HG03565 (cell line): ENCODE measurements at regions not wholly inside any gene's neighbourhood (a gene's known extent, or its start where the extent isn't known, plus 50 kb on each side); places are given as distances from the start of the nearest gene placed in this dataset.
"Not testable (repeated sequence)": the region's sequence is repeated elsewhere in the genome, so short reads cannot be mapped to it uniquely, and the experiment has no call there.

Experiments used
- ATAC-seq: cut with Tn5 transposase; IDR thresholded peaks from one replicate; pipeline ENCODE4 v1.9.1; 2021; ENCODE audit warnings: mild to moderate bottlenecking, moderate library complexity; ENCODE audit not compliant: unreplicated experiment

DNA sequence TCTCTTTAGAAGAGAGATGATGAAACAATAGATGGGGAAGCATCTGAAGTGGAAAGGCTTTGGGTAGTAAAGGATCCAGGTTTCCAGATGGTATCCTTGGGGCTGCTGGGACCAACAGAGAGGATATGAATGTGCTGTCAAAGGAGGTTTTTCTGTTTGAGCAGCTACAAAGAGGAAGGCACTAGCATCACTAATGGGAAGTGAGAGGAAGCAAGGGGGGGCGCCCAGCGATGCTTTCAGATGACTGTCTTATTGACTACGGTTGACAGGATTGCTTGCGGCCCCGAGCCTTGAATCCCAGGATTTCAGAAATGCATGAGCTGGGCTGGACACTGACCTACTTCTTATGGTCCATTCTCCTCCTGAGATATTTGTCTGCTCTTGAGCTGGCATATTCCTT lies 103.8 kb upstream of the GALNT15 start:
- no peak for ATAC-seq

DNA sequence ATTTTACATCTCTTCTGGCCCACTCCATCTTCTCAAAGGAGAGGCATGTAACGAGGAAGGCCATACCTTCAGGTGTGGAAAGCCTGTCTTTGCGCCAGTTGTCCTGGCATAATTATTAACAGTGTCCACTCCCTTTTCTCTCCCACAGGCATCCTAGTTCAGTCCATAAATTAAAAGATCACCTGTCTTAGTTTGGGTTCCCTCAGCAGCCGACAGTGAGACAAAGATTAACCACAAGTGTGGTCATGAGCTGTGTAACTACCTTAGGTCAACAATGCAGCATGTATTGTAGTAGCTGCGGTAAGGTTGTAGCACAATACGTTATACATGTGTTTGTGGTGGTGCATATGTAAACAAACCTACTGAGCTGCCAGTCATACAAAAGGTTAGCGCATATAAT lies 103.3 kb upstream of the GALNT15 start:
- ATAC-seq = no peak

- ATAC-seq = no peak
These were observed 101.9 kb upstream of the GALNT15 start for GRCh38 chr3:16072420-16073110.

DNA sequence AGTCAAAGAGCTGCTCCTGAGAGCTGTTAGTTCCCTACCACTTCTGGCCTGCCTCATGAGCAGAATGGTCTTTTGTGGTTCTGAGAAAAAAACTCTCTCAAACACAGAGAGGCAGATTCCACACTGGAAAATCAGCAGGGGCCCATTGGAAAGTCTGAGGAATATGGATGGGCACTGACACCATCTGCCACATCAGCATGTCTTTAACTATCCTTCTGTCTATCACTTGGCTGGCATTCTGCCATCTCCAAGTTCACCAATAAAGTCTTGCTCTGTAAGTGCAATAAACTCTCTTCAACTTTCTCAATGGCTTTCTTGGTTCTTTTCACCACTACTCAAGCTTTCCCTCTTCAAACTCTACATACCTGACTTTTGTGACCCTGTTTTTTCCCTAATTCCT lies 101.3 kb upstream of the GALNT15 start:
- ATAC-seq = no peak

GRCh38 chr3:16073990-16074671 lies 100.3 kb upstream of the GALNT15 start:
- not testable (repeated sequence) for ATAC-seq

GRCh38 chr3:16075647-16076046 lies 98.8 kb upstream of the GALNT15 start:
- ATAC-seq = no peak

- no peak for ATAC-seq
These were observed 97.9 kb upstream of the GALNT15 start for GRCh38 chr3:16076564-16076963.

GRCh38 chr3:16077146-16077545 lies 97.3 kb upstream of the GALNT15 start:
- ATAC-seq = not testable (repeated sequence)

- ATAC-seq = not testable (repeated sequence)
These were observed 96.8 kb upstream of the GALNT15 start for GRCh38 chr3:16077681-16078080.

DNA sequence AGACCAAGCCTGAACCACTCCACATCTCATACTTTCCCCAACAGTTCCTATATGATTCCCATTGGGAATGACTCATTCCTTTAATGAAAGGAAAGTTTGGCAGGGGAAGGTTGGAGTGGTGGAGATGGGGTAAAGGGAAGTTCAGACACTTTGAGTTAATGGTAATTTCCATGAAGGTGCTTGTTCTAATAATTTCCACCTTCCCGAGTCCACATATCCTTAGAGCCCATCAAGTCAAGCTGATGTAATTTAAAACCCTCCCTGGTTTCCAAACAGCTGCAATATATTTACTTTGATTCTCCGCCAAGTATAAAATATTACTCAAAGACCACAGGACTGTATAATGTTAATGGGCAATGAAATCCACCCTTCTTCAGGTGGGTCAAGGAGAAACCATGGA lies 95.0 kb upstream of the GALNT15 start:
- ATAC-seq = no peak

- ATAC-seq = no peak
These were observed 92.8 kb upstream of the GALNT15 start for GRCh38 chr3:16081661-16082060.

DNA sequence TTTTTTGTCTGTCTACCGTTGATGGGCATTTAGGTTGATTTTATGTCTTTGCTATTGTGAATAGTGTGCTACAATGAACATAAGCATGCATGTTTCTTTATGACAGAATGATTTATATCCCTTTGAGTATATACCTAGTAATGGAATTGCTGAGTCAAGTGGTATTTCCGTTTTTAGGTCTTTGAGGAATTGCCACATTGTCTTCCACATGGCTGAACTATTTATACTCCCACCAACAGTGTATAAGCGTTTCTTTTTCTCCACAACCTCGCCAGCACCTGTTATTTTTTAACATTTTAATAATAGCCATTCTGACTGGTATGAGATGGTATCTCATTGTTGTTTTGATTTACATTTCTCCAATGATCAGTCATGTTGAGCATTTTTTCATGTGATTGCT lies 89.6 kb upstream of the GALNT15 start:
- ATAC-seq = no peak

DNA sequence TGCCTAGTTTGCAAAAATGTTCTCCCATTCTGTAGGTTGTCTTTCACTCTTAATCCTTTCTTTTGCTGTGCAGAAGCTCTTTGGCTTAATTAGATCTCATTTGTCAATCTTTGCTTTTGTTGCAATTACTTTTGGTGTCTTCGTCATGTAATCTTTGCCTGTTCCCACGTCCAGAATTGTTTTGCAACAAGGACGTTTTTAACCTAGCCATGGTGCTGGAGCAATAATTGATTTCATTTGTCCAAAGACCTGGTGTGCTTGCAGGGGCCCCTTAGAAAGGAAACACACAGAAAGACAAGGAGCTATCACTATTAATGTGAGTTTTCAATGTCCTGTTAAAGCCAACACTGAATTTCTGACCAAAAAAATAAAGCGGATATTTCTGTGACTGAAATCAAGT lies 89.1 kb upstream of the GALNT15 start:
- ATAC-seq = no peak

DNA sequence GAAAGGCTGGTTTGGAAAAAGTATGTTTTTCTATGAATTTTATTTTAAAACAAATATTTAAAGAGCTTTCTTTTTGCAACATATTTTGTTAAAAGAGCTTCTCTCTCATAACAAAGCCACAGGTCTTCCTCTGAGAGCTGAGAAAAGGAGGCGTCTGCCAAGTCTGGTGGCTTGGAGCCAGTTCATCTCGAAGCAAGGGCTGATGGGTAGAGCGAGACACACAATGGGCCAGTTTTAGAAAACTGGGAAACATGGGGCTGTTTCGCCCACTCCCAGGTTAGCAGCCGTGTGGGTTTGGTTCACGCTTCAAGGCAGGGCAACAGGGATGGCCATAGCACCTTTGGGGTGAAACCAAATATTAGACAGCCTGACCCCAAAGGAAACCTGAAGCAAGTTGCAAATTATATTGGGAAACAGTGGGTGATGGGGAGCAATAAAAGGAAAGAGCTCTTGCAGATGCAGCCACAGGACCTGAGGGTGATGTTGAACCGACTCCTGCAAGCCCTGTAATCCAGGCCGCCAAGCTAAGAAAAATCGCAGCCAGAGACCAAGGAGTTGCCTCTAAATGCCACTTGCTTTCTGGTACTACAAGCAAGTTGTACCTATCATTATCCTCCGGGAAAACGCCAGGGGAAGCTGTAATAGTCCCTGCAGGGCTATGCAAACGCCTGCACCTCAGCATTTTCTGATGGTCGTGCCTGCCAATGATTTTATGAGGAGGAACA lies 88.4 kb upstream of the GALNT15 start:
- ATAC-seq = no peak

DNA sequence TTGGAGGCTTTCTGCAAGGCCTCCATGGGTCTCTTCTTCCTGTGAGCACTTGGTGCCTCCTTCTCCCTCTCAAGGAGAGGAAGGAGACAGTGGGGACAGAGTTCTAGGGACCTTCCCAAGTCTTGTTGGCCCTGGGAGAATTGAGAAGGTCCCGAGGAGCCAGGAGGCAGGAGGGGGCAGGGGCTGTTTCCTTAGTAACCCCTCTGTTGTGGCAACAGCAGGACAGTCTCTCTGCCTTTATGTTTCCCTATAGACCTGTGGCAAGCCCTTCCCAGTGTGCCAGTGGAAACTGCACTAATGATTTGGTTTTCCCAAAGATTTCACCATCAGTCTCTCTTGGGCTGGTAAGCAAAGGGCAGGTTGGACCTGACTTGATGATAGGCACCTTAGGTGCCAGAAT lies 87.8 kb upstream of the GALNT15 start:
- no peak for ATAC-seq

- no peak for ATAC-seq
These were observed 86.0 kb upstream of the GALNT15 start for GRCh38 chr3:16088496-16088895.

DNA sequence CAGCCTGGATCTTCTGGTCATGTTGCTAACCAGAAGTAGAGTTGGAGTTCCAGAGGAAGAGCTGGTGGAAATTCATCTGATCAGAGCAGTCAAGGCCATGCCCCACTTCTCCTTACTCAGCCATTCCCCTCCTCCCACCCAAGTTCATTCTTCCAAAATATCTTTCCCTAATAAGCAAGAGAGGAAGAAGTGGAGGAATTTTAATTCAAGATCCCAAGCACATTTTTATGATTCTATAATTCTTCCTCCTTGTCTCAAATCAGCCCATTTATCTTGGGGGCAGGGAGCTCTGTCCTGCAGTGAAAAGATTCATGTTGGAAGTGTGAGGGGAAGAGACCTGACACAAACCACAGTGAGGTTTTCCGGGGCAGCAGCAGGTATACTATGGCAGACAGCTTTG lies 85.0 kb upstream of the GALNT15 start:
- ATAC-seq = no peak

DNA sequence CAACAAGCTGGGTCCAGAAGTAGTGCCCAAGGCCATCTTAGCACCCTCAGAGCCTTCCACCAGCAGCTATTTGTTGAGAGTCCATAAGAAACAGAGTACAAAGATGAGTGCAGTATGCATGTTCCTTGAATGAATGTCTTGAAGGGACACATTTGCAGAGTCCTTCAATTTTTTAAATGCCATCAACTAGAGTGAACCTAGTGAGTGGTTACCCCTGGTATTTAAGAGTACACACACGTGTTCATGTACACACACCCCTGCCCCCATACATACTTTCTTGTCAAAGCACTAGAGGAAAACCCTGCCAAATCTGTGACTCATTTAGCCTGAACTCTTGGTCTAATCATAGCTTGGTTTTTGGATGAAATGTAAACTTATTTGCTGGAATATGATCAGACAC lies 84.5 kb upstream of the GALNT15 start:
- no peak for ATAC-seq

GRCh38 chr3:16090706-16091105 lies 83.8 kb upstream of the GALNT15 start:
- ATAC-seq = no peak

- ATAC-seq = no peak
These were observed 81.6 kb upstream of the GALNT15 start for GRCh38 chr3:16092923-16093322.

DNA sequence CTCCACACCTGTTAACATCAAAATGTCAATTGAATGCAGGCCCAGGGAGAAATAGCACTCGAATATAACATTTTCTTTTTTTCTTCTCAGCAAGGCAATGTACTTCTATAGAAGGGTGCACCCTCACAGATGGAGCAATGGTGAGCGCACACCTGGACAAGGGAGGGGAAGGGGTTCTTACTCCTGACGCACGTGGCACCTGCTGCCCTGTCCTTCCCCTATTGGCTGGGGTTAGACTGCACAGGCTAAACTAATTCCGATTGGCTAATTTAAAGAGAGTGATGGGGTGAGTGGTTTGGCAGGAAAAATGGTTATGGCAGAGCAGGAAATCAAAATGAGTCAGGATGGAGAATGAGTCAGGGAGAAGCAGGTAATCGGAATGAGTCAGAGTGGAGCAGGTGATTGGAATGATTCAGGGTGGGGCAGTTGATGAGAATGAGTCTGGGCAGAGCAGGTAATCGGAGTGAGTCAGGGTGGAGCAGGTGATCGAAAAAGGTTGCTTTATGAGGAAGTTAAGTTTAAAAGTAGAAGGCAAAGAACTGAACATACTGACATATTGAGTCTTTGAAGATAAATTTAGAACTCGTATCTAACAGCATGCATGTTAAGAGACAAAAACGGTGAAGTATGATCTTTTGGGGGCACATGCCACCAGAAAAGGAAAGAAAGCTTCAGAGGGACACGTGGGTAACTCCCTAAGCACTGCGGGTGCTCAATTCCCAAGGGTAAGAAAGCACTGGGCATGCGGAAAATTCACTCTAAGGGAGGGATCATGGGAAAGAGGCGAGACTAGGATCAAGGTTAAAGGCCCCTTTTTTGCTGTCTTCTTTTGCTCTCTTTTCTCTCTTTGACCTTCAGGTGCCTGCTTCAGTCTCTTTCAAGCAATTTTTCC lies 72.9 kb upstream of the GALNT15 start:
- ATAC-seq = no peak
